RWPE2 (cell line): ENCODE measurements at regions not wholly inside any gene's neighbourhood (a gene's known extent, or its start where the extent isn't known, plus 50 kb on each side); places are given as distances from the start of the nearest gene placed in this dataset.

Source experiments
- ATAC-seq: fragments of 200-7000 bp; cut with Tn5 transposase; 3 replicates; pipeline ENCODE4 v1.9.1; 2021; ENCODE audit warnings: low read depth
- DNase-seq: peaks from one replicate; pipeline ENCODE4 v3.0.0-alpha.2; 2020; ENCODE audit warnings: low spot score
- H3K27ac ChIP-seq: fragments of 450-650 bp; 2 replicates; pipeline ENCODE4 v1.5.1; 2017; ENCODE audit warnings: mild to moderate bottlenecking; ENCODE audit not compliant: poor library complexity, severe bottlenecking
- H3K27me3 ChIP-seq: fragments of 250-450 bp; sonication (Bioruptor Pico); 2 replicates; pipeline ENCODE4 v1.5.1; 2021; ENCODE audit warnings: mild to moderate bottlenecking, moderate library complexity; ENCODE audit not compliant: insufficient read depth, poor library complexity, severe bottlenecking
- H3K36me3 ChIP-seq: fragments of 250-450 bp; sonication (Bioruptor Pico); 2 replicates; pipeline ENCODE4 v1.5.1; 2020; ENCODE audit warnings: low read depth, mild to moderate bottlenecking, moderate library complexity
- H3K4me1 ChIP-seq: fragments of 250-450 bp; sonication (Bioruptor Pico); 2 replicates; pipeline ENCODE4 v1.5.1; 2021; ENCODE audit warnings: mild to moderate bottlenecking, moderate library complexity; ENCODE audit not compliant: insufficient read depth, poor library complexity, severe bottlenecking
- H3K4me3 ChIP-seq: fragments of 250-450 bp; sonication (Bioruptor Pico); 2 replicates; pipeline ENCODE4 v1.5.1; 2021; ENCODE audit warnings: mild to moderate bottlenecking, moderate library complexity; ENCODE audit not compliant: severe bottlenecking
- H3K9me3 ChIP-seq: fragments of 250-450 bp; sonication (Bioruptor Pico); 2 replicates; pipeline ENCODE4 v1.5.1; 2021; ENCODE audit warnings: mild to moderate bottlenecking, moderate library complexity; ENCODE audit not compliant: severe bottlenecking
- CTCF ChIP-seq: fragments of 450-650 bp; IDR thresholded peaks from one replicate; pipeline ENCODE4 v1.5.1; 2017; ENCODE audit warnings: mild to moderate bottlenecking, moderate library complexity; ENCODE audit not compliant: poor library complexity, severe bottlenecking

- H3K4me1 ChIP-seq: no peaks in the 10 kb centered on the region
- no peaks in the 10 kb centered on the region for H3K9me3 ChIP-seq
- H3K27me3 ChIP-seq: no peaks in the 10 kb centered on the region
- no peak overlapping the region for H3K4me3 ChIP-seq
- no peaks in the 10 kb centered on the region for H3K36me3 ChIP-seq
- ATAC-seq: no peak
- no peak for DNase-seq
- TF ChIP-seq CTCF: no peak
- H3K27ac ChIP-seq: no peak overlapping the region
Observed at GRCh38 chr11:15725246-15725645, 610.5 kb downstream of the INSC start.

GRCh38 chr11:15726221-15726746, 611.6 kb downstream of the INSC start:
- no peak for DNase-seq
- no peak for ATAC-seq
- Histone ChIP-seq H3K4me3 (no peak overlapping the region), H3K27me3 (no peaks in the 10 kb centered on the region), H3K9me3 (no peaks in the 10 kb centered on the region), H3K27ac (no peak overlapping the region), H3K36me3 (no peaks in the 10 kb centered on the region), H3K4me1 (no peaks in the 10 kb centered on the region)
- no peak for TF ChIP-seq CTCF

GRCh38 chr11:15726893-15727519, 612.3 kb downstream of the INSC start:
- Histone ChIP-seq H3K4me3 (no peak overlapping the region), H3K9me3 (no peaks in the 10 kb centered on the region), H3K27ac (no peak overlapping the region), H3K27me3 (no peaks in the 10 kb centered on the region), H3K36me3 (no peaks in the 10 kb centered on the region), H3K4me1 (no peaks in the 10 kb centered on the region)
- no peak for ATAC-seq
- no peak for TF ChIP-seq CTCF
- DNase-seq: no peak

- H3K4me1 ChIP-seq: no peaks in the 10 kb centered on the region
Observed at GRCh38 chr11:15727520-15727914, 612.8 kb downstream of the INSC start.

More at GRCh38 chr11:15727520-15727914, 612.8 kb downstream of the INSC start:
- H3K9me3 ChIP-seq: no peaks in the 10 kb centered on the region
- DNase-seq (no peak), ATAC-seq (no peak)
- no peak for TF ChIP-seq CTCF
- H3K36me3 ChIP-seq: no peaks in the 10 kb centered on the region
- H3K4me3 ChIP-seq: no peak overlapping the region
- H3K27me3 ChIP-seq: no peaks in the 10 kb centered on the region
- no peak overlapping the region for H3K27ac ChIP-seq
